Panc1 (cell line): ENCODE measurements at regions not wholly inside any gene's neighbourhood (a gene's known extent, or its start where the extent isn't known, plus 50 kb on each side); places are given as distances from the start of the nearest gene placed in this dataset.
"Not testable (repeated sequence)": the region's sequence is repeated elsewhere in the genome, so short reads cannot be mapped to it uniquely, and the experiment has no call there.

Experiments used
- ATAC-seq: fragments of 200-7000 bp; cut with Tn5 transposase; 2 replicates; pipeline ENCODE4 v1.9.1; 2020; ENCODE audit warnings: mild to moderate bottlenecking, moderate library complexity
- BruUV-seq: library from RNA; stranded (reverse); fragments of 400-500 nt; replicated peaks from 2 replicates; lab custom pipeline; 2021; lab: Mats Ljungman, UMichigan
- CTCF ChIA-PET: fragments of 300-600 bp; sonication (Branson Sonifier 250); formaldehyde crosslinking; loops from one replicate; lab custom pipeline; 2022; ENCODE audit warnings: antibody characterized with exemption; lab: Charles Lee
- POLR2A ChIA-PET: fragments of 300-600 bp; sonication (Branson Sonifier 250); formaldehyde crosslinking; loops from one replicate; lab custom pipeline; 2022; ENCODE audit warnings: antibody characterized with exemption; lab: Charles Lee
- DNase-seq: peaks from one replicate; pipeline ENCODE4 v3.0.0-alpha.2; 2010; ENCODE audit warnings: low read depth, low spot score
- H3K27ac ChIP-seq: 2 replicates; pipeline ENCODE4 v1.5.1; 2011; ENCODE audit warnings: mild to moderate bottlenecking, low read length, inconsistent platforms
- H3K27me3 ChIP-seq: fragments of 200-500 bp; sonication (Bioruptor generic); 2 replicates; pipeline ENCODE4 v1.6.0; 2014; ENCODE audit warnings: low read length, inconsistent platforms; ENCODE audit not compliant: control insufficient read depth, insufficient read depth
- H3K36me3 ChIP-seq: fragments of 200-500 bp; sonication (Bioruptor generic); 2 replicates; pipeline ENCODE4 v1.5.1; 2014; ENCODE audit warnings: inconsistent platforms, mild to moderate bottlenecking, low read length, moderate library complexity; ENCODE audit not compliant: control insufficient read depth, insufficient read depth
- H3K4me1 ChIP-seq: 2 replicates; pipeline ENCODE4 v1.5.1; 2011; ENCODE audit warnings: inconsistent platforms, mild to moderate bottlenecking, low read length, moderate library complexity; ENCODE audit not compliant: control insufficient read depth, insufficient read depth
- H3K4me3 ChIP-seq, 2 experiments: 2 replicates each; pipeline ENCODE4 v1.5.1; 2011 to 2012; ENCODE audit warnings: low read depth in 2 of 2, low read length in 2 of 2, mild to moderate bottlenecking in 2 of 2, inconsistent platforms in 1 of 2, moderate library complexity in 1 of 2
- H3K9me3 ChIP-seq: fragments of 200-500 bp; sonication (Bioruptor generic); 2 replicates; pipeline ENCODE4 v1.5.1; 2014; ENCODE audit warnings: low read depth, mild to moderate bottlenecking, inconsistent platforms, low read length, moderate library complexity; ENCODE audit not compliant: control insufficient read depth, insufficient read depth
- POLR2AphosphoS5 ChIP-seq: IDR thresholded peaks from 2 replicates; pipeline ENCODE4 v1.6.1; 2012; ENCODE audit warnings: mild to moderate bottlenecking, low read depth, low read length, moderate library complexity
- SIN3A ChIP-seq: IDR thresholded peaks from 2 replicates; pipeline ENCODE4 v1.6.1; 2012; ENCODE audit warnings: low read depth, mild to moderate bottlenecking, low read length, moderate library complexity, borderline replicate concordance; ENCODE audit not compliant: insufficient read depth
- TCF7L2 ChIP-seq: IDR thresholded peaks from 2 replicates; pipeline ENCODE4 v1.6.1; 2011; ENCODE audit warnings: mild to moderate bottlenecking, low read depth, low read length, inconsistent platforms
- in situ Hi-C: cut with HindIII; loops from 2 replicates; pipeline ENCODE4 v1.10.0; 2016; ENCODE audit warnings: low sequenced_read_pairs, low pct_unique_long_range_greater_than_20kb
- intact Hi-C: fragments of 100-400 bp; cut with micrococcal nuclease; formaldehyde crosslinking; loops from one replicate; pipeline ENCODE4 v1.10.0; 2022; ENCODE audit not compliant: unreplicated experiment
- TF ChIP-seq, protein P1 (sequence below), 2 experiments: IDR thresholded peaks; 2 replicates each; pipeline ENCODE4 v1.6.1; 2011 to 2012; ENCODE audit warnings: low read depth in 2 of 2, control low read depth in 1 of 2, low read length in 1 of 2, mild to moderate bottlenecking in 1 of 2, moderate library complexity in 1 of 2; ENCODE audit not compliant: insufficient read depth in 1 of 2
- TF ChIP-seq, protein P2 (sequence below): fragments of 450-650 bp; IDR thresholded peaks from 2 replicates; pipeline ENCODE4 v1.5.1; 2017; ENCODE audit warnings: mild to moderate bottlenecking

DNA sequence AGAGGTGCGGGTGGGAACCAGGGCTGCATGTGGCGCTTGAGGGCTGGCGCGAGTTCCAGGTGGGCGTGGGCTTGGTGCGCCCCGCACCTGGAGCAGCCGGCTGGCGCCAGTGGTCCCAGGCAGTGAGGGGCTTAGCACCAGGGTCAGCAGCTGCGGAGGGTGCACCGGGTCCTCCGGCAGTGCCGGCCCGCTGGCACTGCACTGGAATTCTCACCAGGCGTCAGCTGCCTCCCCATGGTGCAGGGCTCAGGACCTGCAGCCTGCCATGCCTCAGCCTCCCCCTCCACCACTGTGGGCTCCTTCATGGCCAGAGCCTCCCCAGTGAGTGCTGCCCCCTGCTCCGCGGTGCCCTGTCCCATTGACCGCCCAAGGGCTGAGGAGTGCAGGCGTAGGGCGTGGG is 174.0 kb downstream of the ADAM29 start:
- no peak for DNase-seq
- intact Hi-C loops (no loop called here), in situ Hi-C loops (no loop called here)
- no peaks in the 10 kb centered on the region for H3K27me3 ChIP-seq
- no peaks in the 10 kb centered on the region for H3K36me3 ChIP-seq
- no peak for ATAC-seq
- no peaks in the 10 kb centered on the region for H3K4me1 ChIP-seq
- no TSS peak for BruUV-seq
- ChIA-PET CTCF (no interaction called here), POLR2A (interaction anchor here (0.7 kb wide), 1 partner anchor 583 kb away, joined by 4 read pairs; no protein-coding TSS in a partner anchor)
- H3K4me3 ChIP-seq, result no peak overlapping the region
- TF ChIP-seq, protein P1, sequence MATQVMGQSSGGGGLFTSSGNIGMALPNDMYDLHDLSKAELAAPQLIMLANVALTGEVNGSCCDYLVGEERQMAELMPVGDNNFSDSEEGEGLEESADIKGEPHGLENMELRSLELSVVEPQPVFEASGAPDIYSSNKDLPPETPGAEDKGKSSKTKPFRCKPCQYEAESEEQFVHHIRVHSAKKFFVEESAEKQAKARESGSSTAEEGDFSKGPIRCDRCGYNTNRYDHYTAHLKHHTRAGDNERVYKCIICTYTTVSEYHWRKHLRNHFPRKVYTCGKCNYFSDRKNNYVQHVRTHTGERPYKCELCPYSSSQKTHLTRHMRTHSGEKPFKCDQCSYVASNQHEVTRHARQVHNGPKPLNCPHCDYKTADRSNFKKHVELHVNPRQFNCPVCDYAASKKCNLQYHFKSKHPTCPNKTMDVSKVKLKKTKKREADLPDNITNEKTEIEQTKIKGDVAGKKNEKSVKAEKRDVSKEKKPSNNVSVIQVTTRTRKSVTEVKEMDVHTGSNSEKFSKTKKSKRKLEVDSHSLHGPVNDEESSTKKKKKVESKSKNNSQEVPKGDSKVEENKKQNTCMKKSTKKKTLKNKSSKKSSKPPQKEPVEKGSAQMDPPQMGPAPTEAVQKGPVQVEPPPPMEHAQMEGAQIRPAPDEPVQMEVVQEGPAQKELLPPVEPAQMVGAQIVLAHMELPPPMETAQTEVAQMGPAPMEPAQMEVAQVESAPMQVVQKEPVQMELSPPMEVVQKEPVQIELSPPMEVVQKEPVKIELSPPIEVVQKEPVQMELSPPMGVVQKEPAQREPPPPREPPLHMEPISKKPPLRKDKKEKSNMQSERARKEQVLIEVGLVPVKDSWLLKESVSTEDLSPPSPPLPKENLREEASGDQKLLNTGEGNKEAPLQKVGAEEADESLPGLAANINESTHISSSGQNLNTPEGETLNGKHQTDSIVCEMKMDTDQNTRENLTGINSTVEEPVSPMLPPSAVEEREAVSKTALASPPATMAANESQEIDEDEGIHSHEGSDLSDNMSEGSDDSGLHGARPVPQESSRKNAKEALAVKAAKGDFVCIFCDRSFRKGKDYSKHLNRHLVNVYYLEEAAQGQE (IDR thresholded peaks at IDR 0.05; ENCODE audit: insufficient read depth in 1 of 2, low read depth in 2 of 2, low read length in 1 of 2), result no peak
- TF ChIP-seq TCF7L2 (no peak), POLR2AphosphoS5 (no peak), SIN3A (no peak)
- TF ChIP-seq, protein P2, sequence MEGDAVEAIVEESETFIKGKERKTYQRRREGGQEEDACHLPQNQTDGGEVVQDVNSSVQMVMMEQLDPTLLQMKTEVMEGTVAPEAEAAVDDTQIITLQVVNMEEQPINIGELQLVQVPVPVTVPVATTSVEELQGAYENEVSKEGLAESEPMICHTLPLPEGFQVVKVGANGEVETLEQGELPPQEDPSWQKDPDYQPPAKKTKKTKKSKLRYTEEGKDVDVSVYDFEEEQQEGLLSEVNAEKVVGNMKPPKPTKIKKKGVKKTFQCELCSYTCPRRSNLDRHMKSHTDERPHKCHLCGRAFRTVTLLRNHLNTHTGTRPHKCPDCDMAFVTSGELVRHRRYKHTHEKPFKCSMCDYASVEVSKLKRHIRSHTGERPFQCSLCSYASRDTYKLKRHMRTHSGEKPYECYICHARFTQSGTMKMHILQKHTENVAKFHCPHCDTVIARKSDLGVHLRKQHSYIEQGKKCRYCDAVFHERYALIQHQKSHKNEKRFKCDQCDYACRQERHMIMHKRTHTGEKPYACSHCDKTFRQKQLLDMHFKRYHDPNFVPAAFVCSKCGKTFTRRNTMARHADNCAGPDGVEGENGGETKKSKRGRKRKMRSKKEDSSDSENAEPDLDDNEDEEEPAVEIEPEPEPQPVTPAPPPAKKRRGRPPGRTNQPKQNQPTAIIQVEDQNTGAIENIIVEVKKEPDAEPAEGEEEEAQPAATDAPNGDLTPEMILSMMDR, result no peak
- H3K27ac ChIP-seq, result no peak overlapping the region
- no peaks in the 10 kb centered on the region for H3K9me3 ChIP-seq

DNA sequence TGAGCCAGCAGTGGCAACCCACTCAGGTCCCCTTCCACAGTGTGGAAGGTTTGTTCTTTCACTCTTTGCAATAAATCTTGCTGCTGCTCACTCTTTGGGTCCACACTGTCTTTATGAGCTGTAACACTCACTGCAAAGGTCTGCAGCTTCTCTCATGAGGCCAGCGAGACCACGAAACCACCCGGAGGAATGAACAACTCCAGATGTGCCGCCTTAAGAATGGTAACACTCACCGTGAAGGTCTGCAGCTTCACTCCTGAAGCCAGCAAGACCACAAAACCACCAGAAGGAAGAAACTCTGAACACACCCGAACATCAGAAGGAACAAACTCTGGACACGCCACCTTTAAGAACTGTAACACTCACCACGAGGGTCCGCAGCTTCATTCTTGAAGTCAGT is 174.9 kb downstream of the ADAM29 start:
- in situ Hi-C loops, H3K27me3 ChIP-seq, POLR2A ChIA-PET, H3K4me3 ChIP-seq, H3K36me3 ChIP-seq, DNase-seq, intact Hi-C loops, H3K4me1 ChIP-seq, BruUV-seq, ATAC-seq, CTCF ChIA-PET, H3K9me3 ChIP-seq, H3K27ac ChIP-seq: not testable (repeated sequence)

DNA sequence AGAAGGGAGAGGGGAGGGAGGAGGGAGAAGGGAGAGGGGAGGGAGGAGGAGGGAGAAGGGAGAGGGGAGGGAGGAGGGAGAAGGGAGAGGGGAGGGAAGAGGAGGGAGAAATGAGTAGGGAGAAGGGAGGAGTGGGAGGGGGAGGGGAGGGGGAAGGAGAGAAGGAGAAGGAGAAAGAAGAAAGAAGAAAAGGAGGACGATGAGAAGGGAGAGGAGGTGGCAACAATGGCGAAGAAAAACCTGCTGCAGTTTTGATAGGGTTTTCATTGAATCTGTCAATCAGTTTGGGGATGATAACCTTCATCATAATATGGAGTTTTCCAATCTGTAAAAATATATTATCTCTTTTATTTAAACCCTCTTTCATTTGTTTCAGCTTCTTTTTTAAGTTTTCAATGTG is 185.2 kb downstream of the ADAM29 start:
- intact Hi-C loops (no loop called here), in situ Hi-C loops (no loop called here)
- Histone ChIP-seq H3K4me3 (no peak overlapping the region), H3K4me1 (no peaks in the 10 kb centered on the region), H3K36me3 (no peaks in the 10 kb centered on the region), H3K27ac (no peak overlapping the region), H3K27me3 (no peaks in the 10 kb centered on the region), H3K9me3 (no peaks in the 10 kb centered on the region)
- no TSS peak for BruUV-seq
- DNase-seq (no peak), ATAC-seq (no peak)
- TF ChIP-seq, protein P2, result no peak
- TF ChIP-seq SIN3A, result no peak
- TF ChIP-seq POLR2AphosphoS5, result no peak
- TF ChIP-seq, protein P1 (IDR thresholded peaks at IDR 0.05; ENCODE audit: insufficient read depth in 1 of 2, low read depth in 2 of 2, low read length in 1 of 2), result no peak
- TF ChIP-seq TCF7L2, result no peak
- ChIA-PET POLR2A (no interaction called here), CTCF (no interaction called here)
